ENCODE measurements at regions not wholly inside any gene's neighbourhood (a gene's known extent, or its start where the extent isn't known, plus 50 kb on each side); places are given as distances from the start of the nearest gene placed in this dataset.

- H3K4me3 ChIP-seq (ENCODE audit: control insufficient read depth, low read depth, low read length) = no peak overlapping the region
- TF ChIP-seq, protein P1, sequence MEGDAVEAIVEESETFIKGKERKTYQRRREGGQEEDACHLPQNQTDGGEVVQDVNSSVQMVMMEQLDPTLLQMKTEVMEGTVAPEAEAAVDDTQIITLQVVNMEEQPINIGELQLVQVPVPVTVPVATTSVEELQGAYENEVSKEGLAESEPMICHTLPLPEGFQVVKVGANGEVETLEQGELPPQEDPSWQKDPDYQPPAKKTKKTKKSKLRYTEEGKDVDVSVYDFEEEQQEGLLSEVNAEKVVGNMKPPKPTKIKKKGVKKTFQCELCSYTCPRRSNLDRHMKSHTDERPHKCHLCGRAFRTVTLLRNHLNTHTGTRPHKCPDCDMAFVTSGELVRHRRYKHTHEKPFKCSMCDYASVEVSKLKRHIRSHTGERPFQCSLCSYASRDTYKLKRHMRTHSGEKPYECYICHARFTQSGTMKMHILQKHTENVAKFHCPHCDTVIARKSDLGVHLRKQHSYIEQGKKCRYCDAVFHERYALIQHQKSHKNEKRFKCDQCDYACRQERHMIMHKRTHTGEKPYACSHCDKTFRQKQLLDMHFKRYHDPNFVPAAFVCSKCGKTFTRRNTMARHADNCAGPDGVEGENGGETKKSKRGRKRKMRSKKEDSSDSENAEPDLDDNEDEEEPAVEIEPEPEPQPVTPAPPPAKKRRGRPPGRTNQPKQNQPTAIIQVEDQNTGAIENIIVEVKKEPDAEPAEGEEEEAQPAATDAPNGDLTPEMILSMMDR (IDR thresholded peaks at IDR 0.05; ENCODE audit: control insufficient read depth, insufficient read depth, low read depth, low read length, missing control alignments) = no peak
- no peak for DNase-seq (ENCODE audit: low read depth)
Observed at GRCh38 chr7:30212701-30213111, 71.7 kb upstream of the ZNRF2 start.

DNA sequence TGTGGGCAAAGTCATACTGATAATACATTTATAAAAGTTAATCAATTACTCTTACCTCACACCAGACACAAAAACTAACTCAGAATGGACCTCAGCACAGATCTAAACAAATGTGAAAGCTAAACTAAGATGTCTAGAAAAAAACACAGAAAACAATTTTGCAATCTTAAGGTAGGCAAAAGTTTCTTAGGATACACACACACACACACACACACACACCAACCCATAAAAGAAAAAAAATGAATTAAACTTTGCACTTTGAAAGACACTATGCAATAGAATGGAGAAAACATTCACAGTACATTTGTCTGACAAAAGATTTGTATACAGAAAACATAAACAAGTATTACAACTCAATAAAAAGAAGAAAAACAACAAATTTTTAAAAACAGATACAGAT, 70.8 kb upstream of the ZNRF2 start:
- DNase-seq (ENCODE audit: low read depth) = no peak
- TF ChIP-seq, protein P1 (IDR thresholded peaks at IDR 0.05; ENCODE audit: control insufficient read depth, insufficient read depth, low read depth, low read length, missing control alignments) = no peak
- H3K4me3 ChIP-seq (ENCODE audit: control insufficient read depth, low read depth, low read length) = no peak overlapping the region

DNA sequence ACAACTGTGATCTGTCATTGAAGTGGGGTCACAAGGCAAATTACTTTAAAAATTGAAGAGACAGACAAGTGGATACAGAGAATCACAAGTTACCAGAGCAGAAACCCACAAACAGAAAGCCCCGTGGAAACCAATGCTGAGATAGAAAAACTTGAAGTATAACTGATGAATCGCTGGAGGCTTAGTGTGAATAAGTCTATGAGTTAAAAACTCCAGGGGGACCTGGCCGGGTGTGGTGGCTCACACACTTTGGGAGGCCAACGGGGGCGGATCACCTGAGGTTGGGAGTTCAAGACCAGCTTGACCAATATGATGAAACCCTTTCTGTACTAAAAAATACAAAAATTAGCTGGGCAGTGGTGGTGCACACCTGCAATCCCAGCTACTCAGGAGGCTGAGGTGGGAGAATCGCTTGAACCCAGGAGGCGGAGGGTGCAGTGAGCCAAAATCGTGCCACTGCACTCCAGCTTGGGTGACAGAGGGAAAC, 69.7 kb upstream of the ZNRF2 start:
- DNase-seq (ENCODE audit: low read depth) = no peak
- TF ChIP-seq, protein P1 (IDR thresholded peaks at IDR 0.05; ENCODE audit: control insufficient read depth, insufficient read depth, low read depth, low read length, missing control alignments) = no peak
- no peak overlapping the region for H3K4me3 ChIP-seq (ENCODE audit: control insufficient read depth, low read depth, low read length)

DNA sequence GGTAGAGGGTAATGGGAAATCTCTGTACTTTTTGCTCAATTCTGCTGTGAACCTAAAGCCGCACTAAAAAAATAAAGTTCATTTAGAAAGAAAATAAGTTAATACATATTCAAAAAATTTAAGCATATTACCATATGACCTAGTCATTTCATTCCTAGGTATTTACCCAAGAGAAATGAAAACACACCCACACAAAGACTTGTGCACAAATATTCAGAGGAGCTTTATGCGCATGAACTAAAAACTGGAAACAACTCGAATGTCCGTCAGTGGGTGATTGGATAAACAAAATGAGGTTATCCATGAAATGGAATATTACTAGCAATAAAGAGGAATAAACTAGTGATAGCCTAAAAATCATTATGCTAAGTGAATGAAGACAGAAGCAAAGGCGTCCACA, 62.6 kb upstream of the ZNRF2 start:
- TF ChIP-seq, protein P1 (IDR thresholded peaks at IDR 0.05; ENCODE audit: control insufficient read depth, insufficient read depth, low read depth, low read length, missing control alignments) = no peak
- no peak overlapping the region for H3K4me3 ChIP-seq (ENCODE audit: control insufficient read depth, low read depth, low read length)
- DNase-seq (ENCODE audit: low read depth) = no peak

- no peak overlapping the region for H3K4me3 ChIP-seq (ENCODE audit: control insufficient read depth, low read depth, low read length)
- TF ChIP-seq, protein P1 (IDR thresholded peaks at IDR 0.05; ENCODE audit: control insufficient read depth, insufficient read depth, low read depth, low read length, missing control alignments) = no peak
- DNase-seq (ENCODE audit: low read depth) = no peak
Observed at GRCh38 chr7:30222515-30223215, 61.7 kb upstream of the ZNRF2 start.

DNA sequence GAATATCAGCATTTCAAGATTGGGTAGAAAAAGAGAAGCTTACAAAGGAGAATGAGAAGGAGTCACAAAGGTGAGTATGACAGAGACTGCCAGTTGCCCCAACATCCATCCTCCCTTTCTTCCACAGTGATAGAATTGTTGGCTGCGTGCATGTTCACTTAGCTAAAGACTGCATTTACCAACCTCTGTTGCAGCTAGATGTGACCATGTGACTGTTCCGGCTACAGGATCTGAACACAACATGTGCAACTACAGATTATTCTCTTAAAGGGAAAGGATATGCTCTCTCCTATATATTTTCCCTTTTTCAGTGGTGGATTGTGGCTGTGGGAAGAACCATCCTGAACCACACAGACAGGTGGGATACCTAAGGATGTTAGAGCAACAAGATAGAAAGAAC, 60.5 kb upstream of the ZNRF2 start:
- DNase-seq (ENCODE audit: low read depth) = no peak
- H3K4me3 ChIP-seq (ENCODE audit: control insufficient read depth, low read depth, low read length) = no peak overlapping the region
- TF ChIP-seq, protein P1 (IDR thresholded peaks at IDR 0.05; ENCODE audit: control insufficient read depth, insufficient read depth, low read depth, low read length, missing control alignments) = no peak

Data from AG09309 (cell line).